ENCODE measurements at regions not wholly inside any gene's neighbourhood (a gene's known extent, or its start where the extent isn't known, plus 50 kb on each side); places are given as distances from the start of the nearest gene placed in this dataset.

GRCh38 chr2:52859065-52859464 lies 908.5 kb upstream of the CHAC2 start:
- Mint-ChIP-seq H3K4me1 (no peaks in the 10 kb centered on the region), H3K4me3 (no peak overlapping the region), H3K9me3 (peaks cover 0 to 5% of the 10 kb centered on the region in 2 donors), H3K27ac (no peak overlapping the region), H3K27me3 (no peaks in the 10 kb centered on the region)
- ATAC-seq (no peak), DNase-seq (no peak)

DNA sequence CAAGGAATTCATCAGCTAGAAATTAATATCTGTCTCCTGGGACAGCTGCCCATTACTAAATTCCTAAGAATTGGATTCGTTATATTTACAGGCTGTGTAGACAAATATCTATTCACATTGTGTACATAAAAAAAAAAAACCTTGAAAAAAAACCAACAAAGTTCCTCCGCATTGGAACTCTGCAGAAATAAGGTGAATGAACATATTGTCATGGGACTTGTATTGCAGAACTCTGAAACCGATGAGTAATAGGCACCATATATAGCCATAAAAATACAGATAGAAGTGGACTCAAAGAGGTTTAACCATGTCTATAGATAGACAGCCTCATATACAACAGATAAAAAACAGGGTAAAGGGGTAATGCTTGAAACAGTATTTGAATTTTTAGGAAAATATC lies 909.9 kb upstream of the CHAC2 start:
- no peaks in the 10 kb centered on the region for H3K27me3 Mint-ChIP-seq
- no peak for ATAC-seq
- no peak for DNase-seq
- no peak overlapping the region for H3K27ac Mint-ChIP-seq
- H3K4me1 Mint-ChIP-seq: no peaks in the 10 kb centered on the region
- peaks cover 10 to 11% of the 10 kb centered on the region in 2 donors for H3K9me3 Mint-ChIP-seq
- no peak overlapping the region for H3K4me3 Mint-ChIP-seq

- H3K27me3 Mint-ChIP-seq: no peaks in the 10 kb centered on the region
- H3K9me3 Mint-ChIP-seq: peaks cover 34 to 59% of the 10 kb centered on the region in 2 donors
- ATAC-seq (no peak), DNase-seq (no peak)
- no peaks in the 10 kb centered on the region for H3K4me1 Mint-ChIP-seq
- no peak overlapping the region for H3K27ac Mint-ChIP-seq
- no peak overlapping the region for H3K4me3 Mint-ChIP-seq
Observed at GRCh38 chr2:52852006-52852405, 915.6 kb upstream of the CHAC2 start.

DNA sequence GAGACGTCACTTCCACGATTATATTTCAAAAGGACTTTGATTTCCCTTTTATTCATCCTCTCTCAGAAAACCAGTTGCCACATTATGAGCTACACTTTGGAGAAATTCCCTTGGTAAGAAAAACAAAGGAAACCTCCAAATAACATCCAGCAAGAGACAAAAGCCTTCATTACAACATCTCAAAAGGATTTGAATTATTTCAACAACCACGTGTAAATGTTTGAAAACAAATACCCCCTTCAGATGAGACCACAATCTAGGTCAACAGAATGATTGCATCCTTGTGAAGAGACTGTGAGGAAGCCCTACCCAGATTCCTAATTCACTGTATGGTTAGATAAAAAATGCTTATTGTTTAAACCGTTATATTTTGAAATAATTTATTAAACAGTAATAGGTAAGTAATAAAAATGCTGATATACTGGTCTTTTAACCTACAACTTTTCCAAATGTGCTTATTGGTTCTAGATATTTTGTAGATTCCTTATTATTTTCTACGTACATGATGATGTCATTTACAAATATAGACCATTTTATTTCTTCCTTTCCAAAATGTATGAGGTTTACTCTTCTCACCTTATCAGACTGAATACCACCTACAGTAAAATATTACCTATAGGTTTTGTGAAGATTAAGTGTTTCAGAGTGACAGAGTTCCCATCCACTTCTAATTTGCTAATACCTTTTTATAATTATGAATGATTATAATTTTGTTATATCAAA lies 922.7 kb upstream of the CHAC2 start:
- Mint-ChIP-seq H3K4me1 (no peaks in the 10 kb centered on the region), H3K4me3 (no peak overlapping the region), H3K9me3 (peaks cover 7 to 43% of the 10 kb centered on the region in 2 donors), H3K27me3 (no peaks in the 10 kb centered on the region), H3K27ac (no peak overlapping the region)
- no peak for ATAC-seq
- no peak for DNase-seq

DNA sequence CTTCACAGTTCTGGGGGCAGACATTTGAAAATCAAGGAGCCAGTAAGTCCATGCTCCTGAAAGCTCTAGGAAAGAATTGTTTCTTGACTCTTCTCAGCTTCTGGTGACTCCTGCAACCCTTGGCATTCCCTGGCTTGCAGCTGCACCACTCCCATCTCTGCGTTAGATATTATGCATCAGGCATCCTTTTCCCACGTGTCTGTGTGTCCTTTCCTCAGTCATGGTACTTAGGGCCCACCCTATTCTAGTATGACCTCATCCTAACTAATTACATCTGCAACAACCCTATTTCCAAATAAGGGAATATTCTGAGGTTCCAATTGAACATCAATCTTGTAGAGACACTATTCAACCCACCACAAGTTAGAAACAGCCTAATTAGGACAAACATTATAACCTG lies 931.7 kb upstream of the CHAC2 start:
- ATAC-seq (no peak), DNase-seq (no peak)
- no peaks in the 10 kb centered on the region for H3K4me1 Mint-ChIP-seq
- H3K4me3 Mint-ChIP-seq: no peak overlapping the region
- no peak overlapping the region for H3K27ac Mint-ChIP-seq
- peaks cover 0 to 15% of the 10 kb centered on the region in 2 donors for H3K9me3 Mint-ChIP-seq
- no peaks in the 10 kb centered on the region for H3K27me3 Mint-ChIP-seq

DNA sequence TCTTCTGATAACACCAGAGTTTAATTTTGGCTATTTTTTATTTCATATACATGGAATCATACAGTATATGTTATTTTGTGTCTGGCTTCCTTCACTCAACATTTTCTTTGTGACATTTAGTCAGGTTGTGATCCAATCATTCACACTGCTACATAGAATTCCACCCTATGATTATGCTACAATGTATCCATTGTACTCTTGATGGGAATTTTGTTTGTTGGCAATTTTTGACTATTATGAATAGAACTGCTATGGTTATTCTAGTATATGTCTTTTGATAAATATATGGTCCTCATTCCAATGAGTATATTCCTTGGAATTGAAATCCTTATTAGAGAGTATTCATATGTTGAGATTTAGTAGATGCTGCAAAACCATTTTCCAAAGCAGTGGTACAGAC lies 936.4 kb upstream of the CHAC2 start:
- DNase-seq: no peak
- no peaks in the 10 kb centered on the region for H3K27me3 Mint-ChIP-seq
- H3K4me3 Mint-ChIP-seq: no peak overlapping the region
- no peak overlapping the region for H3K27ac Mint-ChIP-seq
- H3K4me1 Mint-ChIP-seq: no peaks in the 10 kb centered on the region
- peaks cover 4% of the 10 kb centered on the region in 2 donors for H3K9me3 Mint-ChIP-seq
- no peak for ATAC-seq

DNA sequence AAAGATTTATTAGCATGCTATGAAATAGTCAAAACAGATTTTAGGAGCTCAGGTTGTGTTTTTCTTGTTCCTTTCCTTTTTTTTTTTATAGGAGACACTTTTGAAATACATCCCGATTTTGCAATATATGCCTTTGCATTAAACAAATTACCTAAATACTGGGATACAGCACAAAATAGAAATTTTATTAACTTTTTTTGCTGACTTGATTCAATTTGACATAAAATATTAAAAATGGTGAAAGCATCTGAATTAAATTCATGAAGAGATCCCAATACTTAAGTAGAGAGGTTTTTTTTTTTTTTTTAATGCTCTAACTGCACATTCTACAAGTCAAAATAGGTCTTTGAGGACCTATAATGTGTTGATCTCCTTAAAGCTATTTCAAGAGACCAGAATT lies 939.5 kb upstream of the CHAC2 start:
- ATAC-seq (no peak), DNase-seq (no peak)
- no peaks in the 10 kb centered on the region for H3K27me3 Mint-ChIP-seq
- peaks cover 0 to 5% of the 10 kb centered on the region in 2 donors for H3K9me3 Mint-ChIP-seq
- no peaks in the 10 kb centered on the region for H3K4me1 Mint-ChIP-seq
- no peak overlapping the region for H3K27ac Mint-ChIP-seq
- no peak overlapping the region for H3K4me3 Mint-ChIP-seq

DNA sequence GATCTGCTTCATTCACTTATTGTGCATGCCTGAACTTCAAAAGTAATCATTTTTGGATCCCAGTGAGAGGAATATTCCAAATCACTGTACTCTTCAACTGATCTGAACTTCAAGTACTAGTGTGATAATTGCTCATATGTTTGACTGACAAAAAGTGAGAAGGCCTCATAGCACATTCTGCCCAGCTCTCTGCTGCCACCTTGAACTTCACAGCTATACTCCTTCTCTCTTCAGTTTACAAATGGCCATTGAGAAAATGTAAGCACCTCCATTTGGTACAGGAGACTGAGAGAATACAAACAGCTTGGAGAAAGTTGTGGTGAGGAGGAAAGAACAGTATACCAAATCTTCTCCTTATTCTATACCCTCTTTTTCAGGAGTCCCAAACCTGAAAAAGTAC lies 946.0 kb upstream of the CHAC2 start:
- no peak for DNase-seq
- no peak overlapping the region for H3K27ac Mint-ChIP-seq
- H3K9me3 Mint-ChIP-seq: peaks cover 0 to 5% of the 10 kb centered on the region in 2 donors
- H3K4me3 Mint-ChIP-seq: no peak overlapping the region
- no peaks in the 10 kb centered on the region for H3K4me1 Mint-ChIP-seq
- no peak for ATAC-seq
- H3K27me3 Mint-ChIP-seq: no peaks in the 10 kb centered on the region

GRCh38 chr2:52818958-52819357 lies 948.6 kb upstream of the CHAC2 start:
- no peaks in the 10 kb centered on the region for H3K27me3 Mint-ChIP-seq

DNA sequence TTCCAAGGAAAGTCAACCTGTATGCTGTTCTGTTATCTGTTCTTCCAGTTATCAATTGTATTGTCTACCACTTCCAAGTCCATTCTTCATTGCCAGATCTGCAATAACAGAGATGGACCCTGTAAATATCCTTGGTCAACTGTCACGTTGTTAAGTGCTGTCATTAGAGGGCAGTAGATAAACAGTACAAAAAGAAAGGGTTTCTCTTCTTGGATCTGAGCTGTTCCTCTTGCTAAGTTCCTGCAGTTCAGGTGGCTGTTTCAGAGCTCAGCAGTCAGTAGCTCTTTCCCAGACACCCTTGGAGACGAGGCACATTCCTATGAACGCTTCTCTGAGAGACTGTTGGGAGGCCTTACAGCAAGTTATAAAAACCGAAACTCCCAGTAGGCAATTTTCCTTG lies 957.1 kb upstream of the CHAC2 start:
- DNase-seq (no peak), ATAC-seq (no peak)
- H3K27me3 Mint-ChIP-seq: no peaks in the 10 kb centered on the region
- no peaks in the 10 kb centered on the region for H3K4me1 Mint-ChIP-seq
- no peak overlapping the region for H3K4me3 Mint-ChIP-seq
- no peaks in the 10 kb centered on the region for H3K9me3 Mint-ChIP-seq
- no peak overlapping the region for H3K27ac Mint-ChIP-seq

More at GRCh38 chr2:52818958-52819357, 948.6 kb upstream of the CHAC2 start:
- Mint-ChIP-seq H3K27ac (no peak overlapping the region), H3K9me3 (no peaks in the 10 kb centered on the region), H3K4me3 (no peak overlapping the region), H3K4me1 (no peaks in the 10 kb centered on the region)
- no peak for ATAC-seq
- DNase-seq: no peak

DNA sequence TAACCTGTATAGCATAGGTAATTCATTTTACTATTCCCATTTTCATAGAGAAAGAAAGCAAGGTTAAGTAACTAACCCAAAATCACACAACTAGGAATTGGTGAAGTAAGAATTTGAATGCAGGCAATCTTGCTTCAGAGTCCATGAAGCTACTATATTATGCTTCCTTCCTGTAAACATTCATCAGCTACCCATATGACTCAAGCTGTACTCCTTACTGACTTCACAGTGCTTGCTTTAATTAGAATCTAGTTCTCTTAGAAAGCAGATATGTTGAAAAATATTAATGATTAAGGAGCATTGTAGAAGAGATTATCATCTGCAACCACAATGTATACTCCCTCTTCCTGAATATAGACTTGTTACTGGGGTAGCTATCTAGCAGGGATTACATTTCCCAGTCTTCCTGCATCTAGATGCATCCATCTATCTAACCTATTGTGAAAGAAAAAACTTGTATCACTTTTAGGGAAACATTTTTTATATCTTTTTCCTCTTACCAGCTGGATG lies 961.6 kb upstream of the CHAC2 start:
- H3K4me1 Mint-ChIP-seq: no peaks in the 10 kb centered on the region
- no peak overlapping the region for H3K4me3 Mint-ChIP-seq
- H3K27me3 Mint-ChIP-seq: no peaks in the 10 kb centered on the region
- no peak overlapping the region for H3K27ac Mint-ChIP-seq
- ATAC-seq (no peak), DNase-seq (no peak)
- H3K9me3 Mint-ChIP-seq: peaks cover 0 to 7% of the 10 kb centered on the region in 2 donors

- Mint-ChIP-seq H3K27ac (no peak overlapping the region), H3K9me3 (peaks cover 3 to 13% of the 10 kb centered on the region in 2 donors), H3K4me3 (no peak overlapping the region), H3K27me3 (no peaks in the 10 kb centered on the region), H3K4me1 (no peaks in the 10 kb centered on the region)
- no peak for ATAC-seq
- no peak for DNase-seq
Observed at GRCh38 chr2:52794581-52794980, 973.0 kb upstream of the CHAC2 start.

- Mint-ChIP-seq H3K27ac (no peak overlapping the region), H3K4me3 (no peak overlapping the region), H3K27me3 (no peaks in the 10 kb centered on the region), H3K4me1 (no peaks in the 10 kb centered on the region), H3K9me3 (peaks cover 6 to 8% of the 10 kb centered on the region in 2 donors)
- ATAC-seq (no peak), DNase-seq (no peak)
Observed at GRCh38 chr2:52779446-52779845, 988.2 kb upstream of the CHAC2 start.

DNA sequence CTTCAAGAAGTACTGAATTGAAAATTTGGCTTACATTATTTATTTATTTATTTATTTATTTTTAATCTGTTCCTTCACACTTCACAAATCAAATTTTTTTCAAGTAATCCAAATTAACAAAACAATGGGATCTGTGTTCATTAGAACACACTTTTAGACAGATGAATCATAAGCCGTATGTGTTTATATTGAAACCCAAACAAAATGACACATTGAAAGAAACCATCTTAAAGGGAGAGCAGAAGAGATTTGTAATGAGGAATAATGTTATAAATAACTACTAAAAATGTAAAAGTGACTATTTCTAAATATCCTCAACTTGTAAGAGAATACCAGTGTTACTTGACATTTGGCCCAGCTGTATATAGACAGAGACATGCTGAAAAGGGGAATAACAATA lies 991.0 kb upstream of the CHAC2 start:
- no peak overlapping the region for H3K4me3 Mint-ChIP-seq
- H3K4me1 Mint-ChIP-seq: no peaks in the 10 kb centered on the region
- no peak overlapping the region for H3K27ac Mint-ChIP-seq
- no peaks in the 10 kb centered on the region for H3K27me3 Mint-ChIP-seq
- no peaks in the 10 kb centered on the region for H3K9me3 Mint-ChIP-seq
- no peak for DNase-seq
- ATAC-seq: no peak

- ATAC-seq: no peak
- Mint-ChIP-seq H3K27ac (no peak overlapping the region), H3K4me3 (no peak overlapping the region), H3K27me3 (no peaks in the 10 kb centered on the region), H3K4me1 (no peaks in the 10 kb centered on the region), H3K9me3 (peaks cover 0 to under 1% of the 10 kb centered on the region in 2 donors)
- DNase-seq: no peak
Observed at GRCh38 chr2:52775674-52776073, 991.9 kb upstream of the CHAC2 start.

- no peak for ATAC-seq
- Mint-ChIP-seq H3K4me3 (no peak overlapping the region), H3K27ac (no peak overlapping the region), H3K27me3 (no peaks in the 10 kb centered on the region), H3K9me3 (peaks cover 12 to 22% of the 10 kb centered on the region in 2 donors), H3K4me1 (no peaks in the 10 kb centered on the region)
- DNase-seq: no peak
Observed at GRCh38 chr2:52765735-52766134, 1001.9 kb upstream of the CHAC2 start.

DNA sequence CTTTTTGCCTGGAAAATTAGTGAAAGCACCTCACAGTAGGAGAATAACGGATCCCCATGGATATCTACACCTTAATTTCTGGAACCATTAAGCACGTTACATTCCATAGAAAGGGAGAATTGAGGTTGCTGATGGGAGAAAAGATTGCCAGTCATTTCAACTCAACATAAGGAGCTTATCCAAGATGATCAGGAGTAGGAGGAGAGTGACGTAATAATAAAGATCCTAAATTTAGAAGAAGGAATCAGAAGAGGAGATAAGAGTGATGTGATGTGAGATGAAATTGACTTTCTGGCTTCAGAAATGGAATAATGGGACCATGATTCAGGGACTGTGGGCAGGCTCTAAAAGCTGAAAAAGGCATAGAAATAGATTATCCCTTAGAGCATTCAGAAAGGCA lies 1017.8 kb upstream of the CHAC2 start:
- DNase-seq: no peak
- H3K4me1 Mint-ChIP-seq: no peaks in the 10 kb centered on the region
- H3K27ac Mint-ChIP-seq: no peak overlapping the region
- H3K27me3 Mint-ChIP-seq: no peaks in the 10 kb centered on the region
- H3K9me3 Mint-ChIP-seq: peaks cover 17 to 24% of the 10 kb centered on the region in 2 donors
- no peak overlapping the region for H3K4me3 Mint-ChIP-seq
- no peak for ATAC-seq

Measured in stimulated activated naive CD8-positive, alpha-beta T cell treated with anti-CD3 and anti-CD28 coated beads, Interleukin-15, amount 100 ng/mL, for 72 hours (primary cell).